A673 (cell line): ENCODE measurements at regions not wholly inside any gene's neighbourhood (a gene's known extent, or its start where the extent isn't known, plus 50 kb on each side); places are given as distances from the start of the nearest gene placed in this dataset.

Source experiments
- BruUV-seq: library from RNA; stranded (reverse); fragments of 400-500 nt; replicated peaks from 2 replicates; lab custom pipeline; 2021; lab: Mats Ljungman, UMichigan
- CTCF ChIA-PET: fragments of 300-600 bp; sonication (Branson Sonifier 250); formaldehyde crosslinking; loops from one replicate; lab custom pipeline; 2022; ENCODE audit warnings: antibody characterized with exemption; lab: Charles Lee
- POLR2A ChIA-PET: fragments of 300-600 bp; sonication (Branson Sonifier 250); formaldehyde crosslinking; loops from one replicate; lab custom pipeline; 2022; ENCODE audit warnings: antibody characterized with exemption; ENCODE audit not compliant: low non-redundant PET; lab: Charles Lee
- DNase-seq: peaks from one replicate; pipeline ENCODE4 v3.0.0-alpha.2; 2015; ENCODE audit warnings: low spot score
- H3K27ac ChIP-seq: fragments of 200-600 bp; sonication (generic); 2 replicates; pipeline ENCODE4 v1.5.1; 2016; ENCODE audit warnings: mixed run types, low read depth, mild to moderate bottlenecking, mixed read lengths, antibody characterized with exemption, low read length; ENCODE audit not compliant: poor library complexity, severe bottlenecking
- H3K27me3 ChIP-seq: fragments of 200-600 bp; sonication (generic); replicated peaks from 2 replicates; pipeline ENCODE4 v1.6.1; 2017; ENCODE audit warnings: mixed run types, low read depth, mild to moderate bottlenecking, mixed read lengths, antibody characterized with exemption, low read length; ENCODE audit not compliant: insufficient read depth, poor library complexity
- H3K36me3 ChIP-seq: fragments of 200-600 bp; sonication (generic); 2 replicates; pipeline ENCODE4 v1.6.1; 2016; ENCODE audit warnings: mixed run types, mild to moderate bottlenecking, mixed read lengths, antibody characterized with exemption, low read length; ENCODE audit not compliant: insufficient read depth, poor library complexity, severe bottlenecking
- H3K4me1 ChIP-seq: fragments of 200-600 bp; sonication (generic); 2 replicates; pipeline ENCODE4 v1.6.1; 2017; ENCODE audit warnings: mixed run types, mild to moderate bottlenecking, mixed read lengths, antibody characterized with exemption, low read length; ENCODE audit not compliant: insufficient read depth, poor library complexity, severe bottlenecking
- H3K4me3 ChIP-seq: fragments of 200-600 bp; sonication (generic); 2 replicates; pipeline ENCODE4 v1.5.1; 2016; ENCODE audit warnings: low read depth, mixed run types, mild to moderate bottlenecking, mixed read lengths, low read length; ENCODE audit not compliant: poor library complexity, severe bottlenecking
- H3K9me3 ChIP-seq: fragments of 200-600 bp; sonication (generic); 2 replicates; pipeline ENCODE4 v1.6.1; 2016; ENCODE audit warnings: mixed run types, low read depth, mild to moderate bottlenecking, mixed read lengths, antibody characterized with exemption, low read length; ENCODE audit not compliant: poor library complexity, severe bottlenecking
- CTCF ChIP-seq: fragments of 300-800, 200-600 bp; sonication (generic); conservative IDR thresholded peaks from 2 replicates; pipeline ENCODE4 v1.5.1; 2017; ENCODE audit warnings: low read depth, mild to moderate bottlenecking, antibody characterized with exemption, low read length, moderate library complexity, mixed read lengths
- EZH2 ChIP-seq: fragments of 200-600 bp; sonication (generic); IDR thresholded peaks from 2 replicates; pipeline ENCODE4 v1.6.1; 2017; ENCODE audit warnings: borderline replicate concordance, low read depth, mild to moderate bottlenecking, mixed read lengths, antibody characterized with exemption, low read length; ENCODE audit not compliant: poor library complexity, severe bottlenecking
- intact Hi-C: fragments of 100-400 bp; cut with micrococcal nuclease; formaldehyde crosslinking; loops from one replicate; pipeline ENCODE4 v1.10.0; 2022; ENCODE audit not compliant: unreplicated experiment

GRCh38 chr1:74964508-74965102, 169.6 kb upstream of the LHX8 start:
- Histone ChIP-seq H3K27ac (no peak overlapping the region), H3K4me1 (peaks cover 4% of the 10 kb centered on the region), H3K36me3 (no peaks in the 10 kb centered on the region), H3K4me3 (no peak overlapping the region), H3K27me3 (peaks cover 12% of the 10 kb centered on the region), H3K9me3 (no peaks in the 10 kb centered on the region)
- BruUV-seq: no TSS peak
- TF ChIP-seq CTCF: no peak
- CTCF ChIA-PET: no interaction called here
- POLR2A ChIA-PET: interaction anchor here (0.7 kb wide), 1 partner anchor 202 kb away, joined by 3 read pairs; no protein-coding TSS in a partner anchor
- peak; percentile 63 for DNase-seq
- intact Hi-C loops: no loop called here

- TF ChIP-seq CTCF: no peak
- no peak for TF ChIP-seq EZH2
- no peaks in the 10 kb centered on the region for H3K36me3 ChIP-seq
- H3K4me1 ChIP-seq: peaks cover 2% of the 10 kb centered on the region
- CTCF ChIA-PET: no interaction called here
- H3K27me3 ChIP-seq: peaks cover 9% of the 10 kb centered on the region
- no peaks in the 10 kb centered on the region for H3K9me3 ChIP-seq
- no peak for DNase-seq
- POLR2A ChIA-PET: no interaction called here
- no peak overlapping the region for H3K27ac ChIP-seq
- intact Hi-C loops: no loop called here
- no TSS peak for BruUV-seq
- H3K4me3 ChIP-seq: no peak overlapping the region
Measured at GRCh38 chr1:74969566-74970135, 164.5 kb upstream of the LHX8 start.

GRCh38 chr1:74971982-74972381, 162.2 kb upstream of the LHX8 start:
- POLR2A ChIA-PET: no interaction called here
- Histone ChIP-seq H3K4me3 (no peak overlapping the region), H3K4me1 (no peaks in the 10 kb centered on the region), H3K27ac (no peak overlapping the region), H3K9me3 (no peaks in the 10 kb centered on the region), H3K36me3 (no peaks in the 10 kb centered on the region), H3K27me3 (no peaks in the 10 kb centered on the region)
- TF ChIP-seq EZH2: no peak
- no peak for TF ChIP-seq CTCF
- intact Hi-C loops: no loop called here
- BruUV-seq: no TSS peak
- DNase-seq: no peak
- CTCF ChIA-PET: no interaction called here
